Prostate gland (tissue), 2 donors: ENCODE measurements at regions not wholly inside any gene's neighbourhood (a gene's known extent, or its start where the extent isn't known, plus 50 kb on each side); places are given as distances from the start of the nearest gene placed in this dataset.

Experiments
- POLR2A ChIP-seq: fragments of 450-650 bp; IDR thresholded peaks from one replicate; pipeline ENCODE4 v1.6.1; 2016; ENCODE audit warnings: antibody characterized with exemption, mild to moderate bottlenecking
- POLR2AphosphoS5 ChIP-seq: sonication (generic); formaldehyde crosslinking; IDR thresholded peaks from one replicate; pipeline ENCODE4 v1.6.1; 2017; ENCODE audit warnings: antibody characterized with exemption
- TF ChIP-seq, protein P1 (sequence below), 4 experiments: fragments of 200-600 bp in 2 of 4; fragments of 450-650 bp in 2 of 4; sonication (generic) in 2 of 4; IDR thresholded peaks; 1 replicate in 3 of 4; 2 replicates in 1 of 4; pipeline ENCODE4 v1.5.1; 2016 to 2019; ENCODE audit warnings: antibody characterized with exemption in 4 of 4, mild to moderate bottlenecking in 2 of 4, moderate library complexity in 2 of 4

DNA sequence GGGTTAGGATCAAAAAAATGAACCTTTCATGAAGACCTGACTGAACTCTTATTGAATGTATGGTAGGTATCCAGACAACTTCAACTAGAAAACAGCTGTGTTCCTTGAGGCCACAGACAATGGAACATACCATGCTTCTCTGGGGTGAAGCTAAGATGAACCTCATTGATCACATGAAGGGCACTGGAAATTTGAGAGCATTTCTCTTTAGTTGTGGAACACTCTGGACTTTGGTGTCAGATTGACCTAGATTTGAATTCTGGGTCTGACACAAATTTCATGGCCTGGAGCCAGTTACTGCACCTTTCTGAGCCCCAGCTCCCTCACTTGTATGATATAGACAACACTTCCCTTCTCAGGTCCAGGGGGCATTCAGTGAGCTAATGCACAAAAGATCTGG lies 411.2 kb upstream of the ID2 start:
- TF ChIP-seq, protein P1, sequence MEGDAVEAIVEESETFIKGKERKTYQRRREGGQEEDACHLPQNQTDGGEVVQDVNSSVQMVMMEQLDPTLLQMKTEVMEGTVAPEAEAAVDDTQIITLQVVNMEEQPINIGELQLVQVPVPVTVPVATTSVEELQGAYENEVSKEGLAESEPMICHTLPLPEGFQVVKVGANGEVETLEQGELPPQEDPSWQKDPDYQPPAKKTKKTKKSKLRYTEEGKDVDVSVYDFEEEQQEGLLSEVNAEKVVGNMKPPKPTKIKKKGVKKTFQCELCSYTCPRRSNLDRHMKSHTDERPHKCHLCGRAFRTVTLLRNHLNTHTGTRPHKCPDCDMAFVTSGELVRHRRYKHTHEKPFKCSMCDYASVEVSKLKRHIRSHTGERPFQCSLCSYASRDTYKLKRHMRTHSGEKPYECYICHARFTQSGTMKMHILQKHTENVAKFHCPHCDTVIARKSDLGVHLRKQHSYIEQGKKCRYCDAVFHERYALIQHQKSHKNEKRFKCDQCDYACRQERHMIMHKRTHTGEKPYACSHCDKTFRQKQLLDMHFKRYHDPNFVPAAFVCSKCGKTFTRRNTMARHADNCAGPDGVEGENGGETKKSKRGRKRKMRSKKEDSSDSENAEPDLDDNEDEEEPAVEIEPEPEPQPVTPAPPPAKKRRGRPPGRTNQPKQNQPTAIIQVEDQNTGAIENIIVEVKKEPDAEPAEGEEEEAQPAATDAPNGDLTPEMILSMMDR (IDR thresholded peaks at IDR 0.05): no peak
- no peak for TF ChIP-seq POLR2AphosphoS5
- TF ChIP-seq POLR2A: no peak
